GM18907 (cell line): ENCODE measurements at regions not wholly inside any gene's neighbourhood (a gene's known extent, or its start where the extent isn't known, plus 50 kb on each side); places are given as distances from the start of the nearest gene placed in this dataset.
"Not testable (repeated sequence)": the region's sequence is repeated elsewhere in the genome, so short reads cannot be mapped to it uniquely, and the experiment has no call there.

Experiments
- ATAC-seq: cut with Tn5 transposase; IDR thresholded peaks from one replicate; pipeline ENCODE4 v1.9.1; 2021; ENCODE audit warnings: mild to moderate bottlenecking, moderate library complexity; ENCODE audit not compliant: unreplicated experiment

GRCh38 chr1:182003953-182004586, 57.4 kb downstream of the ZNF648 start:
- no peak for ATAC-seq

GRCh38 chr1:182003025-182003725, 58.3 kb downstream of the ZNF648 start:
- no peak for ATAC-seq

GRCh38 chr1:182002570-182002969, 58.9 kb downstream of the ZNF648 start:
- no peak for ATAC-seq

GRCh38 chr1:181998858-181999257, 62.7 kb downstream of the ZNF648 start:
- no peak for ATAC-seq

- ATAC-seq = no peak
Observed at GRCh38 chr1:181992072-181992471, 69.4 kb downstream of the ZNF648 start.

GRCh38 chr1:181990728-181991127, 70.8 kb downstream of the ZNF648 start:
- no peak for ATAC-seq

- ATAC-seq = no peak
Observed at GRCh38 chr1:181989261-181989920, 72.1 kb downstream of the ZNF648 start.

GRCh38 chr1:181987996-181988395, 73.5 kb downstream of the ZNF648 start:
- no peak for ATAC-seq

- ATAC-seq = no peak
Observed at GRCh38 chr1:181987334-181987895, 74.1 kb downstream of the ZNF648 start.

GRCh38 chr1:181986907-181987305, 74.6 kb downstream of the ZNF648 start:
- no peak for ATAC-seq

- no peak for ATAC-seq
Observed at GRCh38 chr1:181985936-181986906, 75.3 kb downstream of the ZNF648 start.

- no peak for ATAC-seq
Observed at GRCh38 chr1:181985281-181985680, 76.2 kb downstream of the ZNF648 start.

GRCh38 chr1:181984006-181984405, 77.5 kb downstream of the ZNF648 start:
- no peak for ATAC-seq

GRCh38 chr1:181981821-181982220, 79.7 kb downstream of the ZNF648 start:
- ATAC-seq = no peak

GRCh38 chr1:181972256-181972655, 89.3 kb downstream of the ZNF648 start:
- no peak for ATAC-seq

GRCh38 chr1:181971424-181971823, 90.1 kb downstream of the ZNF648 start:
- ATAC-seq = no peak

- ATAC-seq = no peak
Observed at GRCh38 chr1:181969902-181970301, 91.6 kb downstream of the ZNF648 start.

GRCh38 chr1:181954696-181955095, 106.8 kb downstream of the ZNF648 start:
- ATAC-seq = not testable (repeated sequence)

GRCh38 chr1:181954178-181954577, 107.3 kb downstream of the ZNF648 start:
- ATAC-seq = not testable (repeated sequence)

- ATAC-seq = no peak
Observed at GRCh38 chr1:181953596-181953995, 107.9 kb downstream of the ZNF648 start.

- no peak for ATAC-seq
Observed at GRCh38 chr1:181951213-181951612, 110.3 kb downstream of the ZNF648 start.
